ENCODE measurements at regions not wholly inside any gene's neighbourhood (a gene's known extent, or its start where the extent isn't known, plus 50 kb on each side); places are given as distances from the start of the nearest gene placed in this dataset.

DNA sequence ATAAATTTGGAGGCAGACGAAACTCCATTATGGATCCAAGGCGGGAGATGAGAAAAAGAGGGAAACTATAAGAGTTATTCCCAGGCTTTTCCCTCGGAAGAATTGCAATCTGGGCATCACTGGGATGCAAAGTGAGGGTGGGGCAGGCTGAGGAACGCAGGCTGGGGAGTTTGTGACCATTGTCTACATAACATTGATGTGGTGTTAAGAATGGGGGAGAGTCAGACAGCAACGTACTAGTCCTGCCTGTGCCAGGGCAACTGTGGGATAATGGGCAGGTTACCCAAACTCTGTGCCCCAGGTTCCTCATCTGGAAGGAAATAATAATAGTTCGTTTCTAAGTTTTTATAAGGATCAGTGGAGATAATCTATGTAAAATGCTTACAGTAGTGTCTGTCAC, 84.4 kb upstream of the SIX2 start:
- TF ChIP-seq CTCF (IDR thresholded peaks at IDR 0.05; ENCODE audit: low read depth, low read length): no peak
- TF ChIP-seq EZH2phosphoT487 (IDR thresholded peaks at IDR 0.05; ENCODE audit: low read depth): no peak
